HepG2 (cell line): ENCODE measurements at regions not wholly inside any gene's neighbourhood (a gene's known extent, or its start where the extent isn't known, plus 50 kb on each side); places are given as distances from the start of the nearest gene placed in this dataset.

ENCODE experiments used
- MYC ChIP-seq: sonication (generic); formaldehyde crosslinking; IDR thresholded peaks from 2 replicates; pipeline ENCODE4 v1.9.0; 2021; ENCODE audit warnings: missing genetic modification reagents, borderline replicate concordance
- RBAK ChIP-seq: sonication (generic); formaldehyde crosslinking; IDR thresholded peaks from 2 replicates; pipeline ENCODE4 v1.5.1; 2020; ENCODE audit warnings: mild to moderate bottlenecking, missing genetic modification reagents
- ZBTB8A ChIP-seq: sonication (generic); formaldehyde crosslinking; IDR thresholded peaks from 2 replicates; pipeline ENCODE4 v1.4.0; 2020; ENCODE audit warnings: mild to moderate bottlenecking, low read depth, missing genetic modification reagents, borderline replicate concordance
- TF ChIP-seq, protein P1 (sequence below): sonication (generic); formaldehyde crosslinking; IDR thresholded peaks from 2 replicates; pipeline ENCODE4 v1.4.0; 2020; ENCODE audit warnings: missing genetic modification reagents

- no peak for TF ChIP-seq RBAK (CRISPR knock-in tag)
- TF ChIP-seq MYC (CRISPR knock-in tag), result no peak
- TF ChIP-seq ZBTB8A (CRISPR knock-in tag), result no peak
- TF ChIP-seq, protein P1, sequence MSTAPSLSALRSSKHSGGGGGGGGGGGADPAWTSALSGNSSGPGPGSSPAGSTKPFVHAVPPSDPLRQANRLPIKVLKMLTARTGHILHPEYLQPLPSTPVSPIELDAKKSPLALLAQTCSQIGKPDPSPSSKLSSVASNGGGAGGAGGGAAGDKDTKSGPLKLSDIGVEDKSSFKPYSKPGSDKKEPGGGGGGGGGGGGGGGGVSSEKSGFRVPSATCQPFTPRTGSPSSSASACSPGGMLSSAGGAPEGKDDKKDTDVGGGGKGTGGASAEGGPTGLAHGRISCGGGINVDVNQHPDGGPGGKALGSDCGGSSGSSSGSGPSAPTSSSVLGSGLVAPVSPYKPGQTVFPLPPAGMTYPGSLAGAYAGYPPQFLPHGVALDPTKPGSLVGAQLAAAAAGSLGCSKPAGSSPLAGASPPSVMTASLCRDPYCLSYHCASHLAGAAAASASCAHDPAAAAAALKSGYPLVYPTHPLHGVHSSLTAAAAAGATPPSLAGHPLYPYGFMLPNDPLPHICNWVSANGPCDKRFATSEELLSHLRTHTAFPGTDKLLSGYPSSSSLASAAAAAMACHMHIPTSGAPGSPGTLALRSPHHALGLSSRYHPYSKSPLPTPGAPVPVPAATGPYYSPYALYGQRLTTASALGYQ (CRISPR knock-in tag), result no peak
These were observed 81.3 kb downstream of the PPP1R2C start for GRCh38 chrX:42696536-42697124.
